Left ventricle myocardium superior (tissue), 1 donor: ENCODE measurements at regions not wholly inside any gene's neighbourhood (a gene's known extent, or its start where the extent isn't known, plus 50 kb on each side); places are given as distances from the start of the nearest gene placed in this dataset.
"Not testable (repeated sequence)": the region's sequence is repeated elsewhere in the genome, so short reads cannot be mapped to it uniquely, and the experiment has no call there.

Experiments used
- ATAC-seq: fragments of 200-7000 bp; cut with Tn5 transposase; one replicate; pipeline ENCODE4 v1.9.1; 2020; ENCODE audit warnings: mild to moderate bottlenecking, moderate library complexity
- DNase-seq: peaks from one replicate; pipeline ENCODE4 v3.0.0-alpha.2; 2020
- intact Hi-C: fragments of 100-400 bp; cut with micrococcal nuclease; formaldehyde crosslinking; loops from one replicate; pipeline ENCODE4 v1.11.0; 2022
- donor health status: DM: no; HTN: yes; CAD: no; lungs with severe emphysema.

GRCh38 chr4:52207146-52207545 is 156.0 kb downstream of the SPATA18 start:
- ATAC-seq, DNase-seq, intact Hi-C loops: not testable (repeated sequence)

- ATAC-seq (no peak), DNase-seq (no peak)
- intact Hi-C loops = no loop called here
These were observed 161.6 kb downstream of the SPATA18 start for GRCh38 chr4:52212702-52213101.

GRCh38 chr4:52231526-52231925 is 180.4 kb downstream of the SPATA18 start:
- ATAC-seq (no peak), DNase-seq (no peak)
- intact Hi-C loops = loop anchor here (5.0 kb wide), 1 partner anchor 751 kb away; no protein-coding TSS in a partner anchor

- ATAC-seq = peak; percentile 91
- no peak for DNase-seq
- intact Hi-C loops = loop anchor here (5.0 kb wide), 1 partner anchor 748 kb away; no protein-coding TSS in a partner anchor
These were observed 183.7 kb downstream of the SPATA18 start for GRCh38 chr4:52234561-52235440.

GRCh38 chr4:52235552-52236201 is 184.6 kb downstream of the SPATA18 start:
- DNase-seq (no peak), ATAC-seq (no peak)
- intact Hi-C loops = no loop called here

GRCh38 chr4:52241916-52242315 is 190.8 kb downstream of the SPATA18 start:
- DNase-seq (no peak), ATAC-seq (no peak)
- intact Hi-C loops = no loop called here

- intact Hi-C loops = no loop called here
- ATAC-seq = no peak
- DNase-seq = no peak
These were observed 192.3 kb downstream of the SPATA18 start for GRCh38 chr4:52243367-52243766.

- ATAC-seq (peak; percentile 12), DNase-seq (no peak)
- intact Hi-C loops = no loop called here
These were observed 193.1 kb downstream of the SPATA18 start for GRCh38 chr4:52244103-52244775.

GRCh38 chr4:52244848-52245247 is 193.7 kb downstream of the SPATA18 start:
- DNase-seq (no peak), ATAC-seq (peak; percentile 65)
- intact Hi-C loops = no loop called here

GRCh38 chr4:52246827-52247226 is 195.7 kb downstream of the SPATA18 start:
- ATAC-seq = peak; percentile 52
- no peak for DNase-seq
- intact Hi-C loops = no loop called here

GRCh38 chr4:52247941-52248340 is 196.8 kb downstream of the SPATA18 start:
- no peak for DNase-seq
- intact Hi-C loops = no loop called here
- peak; percentile 15 for ATAC-seq

GRCh38 chr4:52248820-52249219 is 197.7 kb downstream of the SPATA18 start:
- DNase-seq (no peak), ATAC-seq (no peak)
- intact Hi-C loops = no loop called here

- ATAC-seq (no peak), DNase-seq (no peak)
- intact Hi-C loops = no loop called here
These were observed 198.5 kb downstream of the SPATA18 start for GRCh38 chr4:52249581-52249980.

GRCh38 chr4:52250154-52250553 is 199.1 kb downstream of the SPATA18 start:
- intact Hi-C loops = no loop called here
- peak; percentile 94 for ATAC-seq
- peak; percentile 29 for DNase-seq

- ATAC-seq = no peak
These were observed 200.8 kb downstream of the SPATA18 start for GRCh38 chr4:52251864-52252263.

GRCh38 chr4:52253025-52253424 is 201.9 kb downstream of the SPATA18 start:
- DNase-seq (no peak), ATAC-seq (no peak)
- intact Hi-C loops = no loop called here

More at GRCh38 chr4:52251864-52252263, 200.8 kb downstream of the SPATA18 start:
- no peak for DNase-seq
- intact Hi-C loops = no loop called here

- ATAC-seq (no peak), DNase-seq (no peak)
- intact Hi-C loops = no loop called here
These were observed 205.4 kb downstream of the SPATA18 start for GRCh38 chr4:52256522-52256921.

GRCh38 chr4:52259978-52260377 is 208.9 kb downstream of the SPATA18 start:
- no peak for DNase-seq
- intact Hi-C loops = no loop called here
- ATAC-seq = no peak

GRCh38 chr4:52260514-52261210 is 209.6 kb downstream of the SPATA18 start:
- DNase-seq = peak; percentile 47
- intact Hi-C loops = no loop called here
- ATAC-seq = peak; percentile 90
